HG02885 (cell line): ENCODE measurements at regions not wholly inside any gene's neighbourhood (a gene's known extent, or its start where the extent isn't known, plus 50 kb on each side); places are given as distances from the start of the nearest gene placed in this dataset.

Experiments
- ATAC-seq: cut with Tn5 transposase; IDR thresholded peaks from one replicate; pipeline ENCODE4 v1.9.1; 2021; ENCODE audit warnings: mild to moderate bottlenecking; ENCODE audit not compliant: unreplicated experiment, poor library complexity

GRCh38 chr12:125687820-125688219, 622.6 kb downstream of the AACS start:
- ATAC-seq = no peak

- no peak for ATAC-seq
Measured at GRCh38 chr12:125688223-125688622, 623.0 kb downstream of the AACS start.

GRCh38 chr12:125688881-125689280, 623.6 kb downstream of the AACS start:
- no peak for ATAC-seq

GRCh38 chr12:125689576-125690410, 624.6 kb downstream of the AACS start:
- ATAC-seq = no peak

- no peak for ATAC-seq
Measured at GRCh38 chr12:125690841-125691240, 625.6 kb downstream of the AACS start.

- no peak for ATAC-seq
Measured at GRCh38 chr12:125696054-125696453, 630.8 kb downstream of the AACS start.

GRCh38 chr12:125704803-125705202, 639.6 kb downstream of the AACS start:
- ATAC-seq = no peak

- ATAC-seq = no peak
Measured at GRCh38 chr12:125720961-125721360, 655.7 kb downstream of the AACS start.

- no peak for ATAC-seq
Measured at GRCh38 chr12:125734137-125734536, 668.9 kb downstream of the AACS start.

- no peak for ATAC-seq
Measured at GRCh38 chr12:125738211-125738610, 673.0 kb downstream of the AACS start.

- ATAC-seq = no peak
Measured at GRCh38 chr12:125742413-125742812, 677.2 kb downstream of the AACS start.

- no peak for ATAC-seq
Measured at GRCh38 chr12:125744201-125744600, 679.0 kb downstream of the AACS start.

GRCh38 chr12:125755512-125755911, 690.3 kb downstream of the AACS start:
- ATAC-seq = no peak

GRCh38 chr12:125766091-125766490, 700.9 kb downstream of the AACS start:
- ATAC-seq = no peak

GRCh38 chr12:125772403-125772802, 707.2 kb downstream of the AACS start:
- ATAC-seq = no peak

GRCh38 chr12:125773033-125773640, 707.9 kb downstream of the AACS start:
- ATAC-seq = peak; percentile 77

GRCh38 chr12:125775507-125775906, 710.3 kb downstream of the AACS start:
- no peak for ATAC-seq

GRCh38 chr12:125776212-125776611, 711.0 kb downstream of the AACS start:
- no peak for ATAC-seq

GRCh38 chr12:125786143-125786542, 720.9 kb downstream of the AACS start:
- ATAC-seq = no peak

GRCh38 chr12:125794401-125794800, 729.2 kb downstream of the AACS start:
- no peak for ATAC-seq

GRCh38 chr12:125797421-125798175, 732.4 kb downstream of the AACS start:
- no peak for ATAC-seq
